HG03354 (cell line): ENCODE measurements at regions not wholly inside any gene's neighbourhood (a gene's known extent, or its start where the extent isn't known, plus 50 kb on each side); places are given as distances from the start of the nearest gene placed in this dataset.

Experiments
- ATAC-seq: cut with Tn5 transposase; IDR thresholded peaks from one replicate; pipeline ENCODE4 v1.9.1; 2021; ENCODE audit warnings: mild to moderate bottlenecking; ENCODE audit not compliant: unreplicated experiment, poor library complexity, severe bottlenecking

GRCh38 chr14:58697930-58698642 is 60.3 kb downstream of the DACT1 start:
- ATAC-seq = no peak

GRCh38 chr14:58699681-58700205 is 62.0 kb downstream of the DACT1 start:
- ATAC-seq = no peak

GRCh38 chr14:58701156-58701555 is 63.4 kb downstream of the DACT1 start:
- no peak for ATAC-seq

- ATAC-seq = no peak
Measured at GRCh38 chr14:58701604-58702003, 63.8 kb downstream of the DACT1 start.

GRCh38 chr14:58702441-58703160 is 64.8 kb downstream of the DACT1 start:
- ATAC-seq = no peak

GRCh38 chr14:58703161-58703506 is 65.4 kb downstream of the DACT1 start:
- ATAC-seq = no peak

- no peak for ATAC-seq
Measured at GRCh38 chr14:58705066-58705465, 67.3 kb downstream of the DACT1 start.

- ATAC-seq = no peak
Measured at GRCh38 chr14:58707949-58708348, 70.2 kb downstream of the DACT1 start.

- ATAC-seq = no peak
Measured at GRCh38 chr14:58709949-58710348, 72.2 kb downstream of the DACT1 start.

GRCh38 chr14:58711382-58711781 is 73.6 kb downstream of the DACT1 start:
- ATAC-seq = no peak

- ATAC-seq = no peak
Measured at GRCh38 chr14:58712357-58712756, 74.6 kb downstream of the DACT1 start.

GRCh38 chr14:58713677-58714076 is 75.9 kb downstream of the DACT1 start:
- no peak for ATAC-seq

GRCh38 chr14:58716706-58717105 is 78.9 kb downstream of the DACT1 start:
- no peak for ATAC-seq

GRCh38 chr14:58717211-58717610 is 79.4 kb downstream of the DACT1 start:
- ATAC-seq = no peak

- no peak for ATAC-seq
Measured at GRCh38 chr14:58717813-58718212, 80.1 kb downstream of the DACT1 start.

- ATAC-seq = no peak
Measured at GRCh38 chr14:58718226-58719205, 80.8 kb downstream of the DACT1 start.

- ATAC-seq = no peak
Measured at GRCh38 chr14:58721723-58722122, 84.0 kb downstream of the DACT1 start.

GRCh38 chr14:58722441-58722840 is 84.7 kb downstream of the DACT1 start:
- no peak for ATAC-seq

GRCh38 chr14:58724206-58724605 is 86.4 kb downstream of the DACT1 start:
- no peak for ATAC-seq

- no peak for ATAC-seq
Measured at GRCh38 chr14:58724702-58725101, 86.9 kb downstream of the DACT1 start.
